Sigmoid colon (tissue), 6 donors: ENCODE measurements at regions not wholly inside any gene's neighbourhood (a gene's known extent, or its start where the extent isn't known, plus 50 kb on each side); places are given as distances from the start of the nearest gene placed in this dataset.
"Not testable (repeated sequence)": the region's sequence is repeated elsewhere in the genome, so short reads cannot be mapped to it uniquely, and the experiment has no call there.

Experiments
- DNase-seq: peaks from one replicate; pipeline ENCODE4 v3.0.0-alpha.2; 2019
- H3K27ac ChIP-seq, 4 donors: fragments of 200-600 bp; sonication (generic); one replicate each; pipeline ENCODE4 v1.5.1; 2016 to 2019; ENCODE audit warnings: mild to moderate bottlenecking in 1 of 4
- H3K27me3 ChIP-seq, 3 donors: fragments of 200-600 bp; sonication (generic); one replicate each; pipeline ENCODE4 v1.5.1; 2019; ENCODE audit warnings: mild to moderate bottlenecking in 1 of 3
- H3K36me3 ChIP-seq, 4 donors: fragments of 200-600 bp; sonication (generic); one replicate each; pipeline ENCODE4 v1.5.1; 2016 to 2019
- H3K4me1 ChIP-seq, 4 donors: fragments of 200-600 bp; sonication (generic); one replicate each; pipeline ENCODE4 v1.5.1; 2017 to 2019
- H3K4me3 ChIP-seq, 4 donors: fragments of 200-600 bp; sonication (generic); one replicate each; pipeline ENCODE4 v1.5.1; 2017 to 2019; ENCODE audit warnings: mild to moderate bottlenecking in 2 of 4, moderate library complexity in 1 of 4
- H3K9me3 ChIP-seq, 4 donors: fragments of 200-600 bp in 3 of 4; sonication (generic) in 3 of 4; one replicate each; pipeline versions ENCODE4 v1.5.1 to v1.6.1; 2013 to 2019
- EP300 ChIP-seq, 4 donors: sonication (generic); formaldehyde crosslinking; IDR thresholded peaks; one replicate each; pipeline ENCODE4 v1.6.1; 2017; ENCODE audit warnings: antibody characterized with exemption in 4 of 4
- POLR2A ChIP-seq, 2 donors: fragments of 450-650 bp; IDR thresholded peaks; one replicate each; pipeline ENCODE4 v1.6.1; 2016; ENCODE audit warnings: antibody characterized with exemption in 2 of 2, mild to moderate bottlenecking in 2 of 2, moderate library complexity in 2 of 2
- POLR2AphosphoS5 ChIP-seq, 4 donors: sonication (generic); formaldehyde crosslinking; IDR thresholded peaks; one replicate each; pipeline ENCODE4 v1.6.1; 2017; ENCODE audit warnings: antibody characterized with exemption in 4 of 4
- WGBS, 2 donors: extraction: QIAGEN DNeasy Blood & Tissue Kit; methylation state at CpG; one replicate each; pipeline ENCODE4 v1.1.7; 2013; 5-methylcytosine and 5-hydroxymethylcytosine counted together
- intact Hi-C: fragments of 100-400 bp; cut with DNase I; formaldehyde crosslinking; loops from one replicate; pipeline ENCODE4 v1.15.1; 2023
- TF ChIP-seq, protein P1 (sequence below), 4 experiments: fragments of 450-650 bp in 3 of 4; fragments of 200-600 bp in 1 of 4; IDR thresholded peaks; one replicate each; pipeline ENCODE4 v1.5.1; 2016 to 2019; ENCODE audit warnings: antibody characterized with exemption in 4 of 4, mild to moderate bottlenecking in 3 of 4, moderate library complexity in 2 of 4
- donor health status: healthy with polysubstance abuse.
- donor health status: healthy.

DNA sequence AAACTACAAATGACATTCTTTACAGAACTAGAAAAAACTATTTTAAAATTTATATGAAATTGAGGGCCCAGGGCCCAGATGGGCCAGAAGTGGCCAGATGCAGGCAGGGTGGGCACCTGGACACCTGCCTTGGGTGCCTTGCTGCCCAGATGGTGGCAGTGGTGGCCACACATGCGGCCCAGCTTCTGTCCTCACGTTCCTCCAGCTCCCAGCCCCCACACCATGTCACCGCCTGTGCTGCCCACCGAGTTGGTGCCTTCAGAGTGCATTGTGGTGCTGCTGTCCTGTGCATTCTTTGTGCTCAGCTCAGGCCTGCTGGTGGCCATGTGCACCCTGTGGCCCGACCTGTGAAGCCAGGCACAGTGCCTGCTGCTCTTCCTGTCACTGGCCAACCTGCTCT lies 216.8 kb upstream of the CXADR start:
- H3K9me3 ChIP-seq: peaks cover 0 to 17% (median 1%) of the 10 kb centered on the region in 4 donors
- no peak overlapping the region for H3K4me3 ChIP-seq
- H3K4me1 ChIP-seq: no peaks in the 10 kb centered on the region
- no peaks in the 10 kb centered on the region for H3K27me3 ChIP-seq
- intact Hi-C loops: no loop called here
- WGBS, 2 donors: 63 to 70% methylated on average over 5 of the region's 5 CpGs
- no peak overlapping the region for H3K27ac ChIP-seq
- DNase-seq: no peak
- TF ChIP-seq POLR2A (IDR thresholded peaks at IDR 0.05) (no peak), POLR2AphosphoS5 (IDR thresholded peaks at IDR 0.05) (no peak)
- TF ChIP-seq, protein P1, sequence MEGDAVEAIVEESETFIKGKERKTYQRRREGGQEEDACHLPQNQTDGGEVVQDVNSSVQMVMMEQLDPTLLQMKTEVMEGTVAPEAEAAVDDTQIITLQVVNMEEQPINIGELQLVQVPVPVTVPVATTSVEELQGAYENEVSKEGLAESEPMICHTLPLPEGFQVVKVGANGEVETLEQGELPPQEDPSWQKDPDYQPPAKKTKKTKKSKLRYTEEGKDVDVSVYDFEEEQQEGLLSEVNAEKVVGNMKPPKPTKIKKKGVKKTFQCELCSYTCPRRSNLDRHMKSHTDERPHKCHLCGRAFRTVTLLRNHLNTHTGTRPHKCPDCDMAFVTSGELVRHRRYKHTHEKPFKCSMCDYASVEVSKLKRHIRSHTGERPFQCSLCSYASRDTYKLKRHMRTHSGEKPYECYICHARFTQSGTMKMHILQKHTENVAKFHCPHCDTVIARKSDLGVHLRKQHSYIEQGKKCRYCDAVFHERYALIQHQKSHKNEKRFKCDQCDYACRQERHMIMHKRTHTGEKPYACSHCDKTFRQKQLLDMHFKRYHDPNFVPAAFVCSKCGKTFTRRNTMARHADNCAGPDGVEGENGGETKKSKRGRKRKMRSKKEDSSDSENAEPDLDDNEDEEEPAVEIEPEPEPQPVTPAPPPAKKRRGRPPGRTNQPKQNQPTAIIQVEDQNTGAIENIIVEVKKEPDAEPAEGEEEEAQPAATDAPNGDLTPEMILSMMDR (IDR thresholded peaks at IDR 0.05): no peak
- no peaks in the 10 kb centered on the region for H3K36me3 ChIP-seq

DNA sequence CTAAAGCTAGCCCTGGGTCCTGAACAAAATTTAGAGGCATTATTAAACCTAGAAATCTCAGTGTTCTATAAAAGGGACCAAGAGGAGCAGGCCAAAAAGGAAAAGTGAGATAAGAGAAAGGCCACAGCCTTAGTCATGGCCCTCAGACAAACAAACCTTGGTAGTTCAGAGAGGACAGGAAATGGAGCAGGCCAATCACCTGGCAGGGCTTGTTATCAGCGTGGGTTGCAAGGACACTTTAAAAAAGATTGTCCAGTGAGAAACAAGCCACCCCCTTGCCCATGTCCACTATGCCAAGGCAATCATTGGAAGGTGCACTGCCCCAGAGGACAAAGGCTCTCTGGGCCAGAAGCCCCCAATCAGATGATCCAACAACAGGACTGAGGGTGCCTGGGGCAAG lies 213.3 kb upstream of the CXADR start:
- H3K4me1 ChIP-seq, DNase-seq, H3K27ac ChIP-seq, H3K27me3 ChIP-seq, H3K4me3 ChIP-seq, H3K36me3 ChIP-seq, intact Hi-C loops: not testable (repeated sequence)
- WGBS, 2 donors: 65 to 78% methylated on average over 1 of the region's 1 CpG
- peaks cover 0 to 17% (median under 1%) of the 10 kb centered on the region in 4 donors for H3K9me3 ChIP-seq

DNA sequence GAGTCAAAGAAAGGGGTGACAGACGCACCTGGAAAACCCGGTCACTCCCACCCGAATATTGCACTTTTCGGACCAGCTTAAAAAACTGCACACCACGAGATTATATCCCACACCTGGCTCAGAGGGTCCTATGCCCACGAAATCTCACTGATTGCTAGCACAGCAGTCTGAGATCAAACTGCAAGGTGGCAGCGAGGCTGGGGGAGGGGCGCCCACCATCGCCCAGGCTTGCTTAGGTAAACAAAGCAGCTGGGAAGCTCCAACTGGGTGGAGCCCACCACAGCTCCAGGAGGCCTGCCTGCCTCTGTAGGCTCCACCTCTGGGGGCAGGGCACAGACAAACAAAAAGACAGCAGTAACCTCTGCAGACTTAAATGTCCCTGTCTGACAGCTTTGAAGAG lies 185.1 kb upstream of the CXADR start:
- DNase-seq, H3K27me3 ChIP-seq, H3K4me3 ChIP-seq, H3K27ac ChIP-seq, intact Hi-C loops, H3K4me1 ChIP-seq, H3K9me3 ChIP-seq, H3K36me3 ChIP-seq: not testable (repeated sequence)
- 70 to 87% methylated on average over 9 of the region's 9 CpGs for WGBS, 2 donors

DNA sequence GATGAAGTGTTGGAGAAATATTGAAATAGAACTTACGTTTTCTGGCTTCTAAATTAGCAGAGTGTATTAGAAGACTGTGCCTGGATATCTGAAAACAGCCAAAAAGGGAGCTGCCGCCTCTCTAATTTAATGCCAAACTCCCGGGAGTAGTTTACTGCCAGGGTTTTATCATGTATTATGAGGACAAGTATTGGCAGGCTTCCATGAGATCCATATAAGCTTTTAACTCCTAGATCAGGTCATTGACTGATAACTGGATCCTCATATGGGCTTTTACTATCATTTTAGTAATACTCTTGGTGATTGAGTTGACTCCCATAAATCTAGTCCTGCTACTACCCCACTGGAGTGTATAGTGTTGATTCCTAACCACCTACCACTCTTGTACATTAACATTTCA lies 178.4 kb upstream of the CXADR start:
- no peak for DNase-seq
- intact Hi-C loops: no loop called here
- TF ChIP-seq EP300 (IDR thresholded peaks at IDR 0.05) (no peak), POLR2AphosphoS5 (IDR thresholded peaks at IDR 0.05) (no peak), POLR2A (IDR thresholded peaks at IDR 0.05) (no peak)
- TF ChIP-seq, protein P1 (IDR thresholded peaks at IDR 0.05): no peak
- 13 to 52% methylated on average over 3 of the region's 3 CpGs for WGBS, 2 donors
- Histone ChIP-seq H3K36me3 (no peaks in the 10 kb centered on the region), H3K4me3 (no peak overlapping the region), H3K4me1 (no peaks in the 10 kb centered on the region), H3K27me3 (no peaks in the 10 kb centered on the region), H3K27ac (no peak overlapping the region), H3K9me3 (no peaks in the 10 kb centered on the region)

DNA sequence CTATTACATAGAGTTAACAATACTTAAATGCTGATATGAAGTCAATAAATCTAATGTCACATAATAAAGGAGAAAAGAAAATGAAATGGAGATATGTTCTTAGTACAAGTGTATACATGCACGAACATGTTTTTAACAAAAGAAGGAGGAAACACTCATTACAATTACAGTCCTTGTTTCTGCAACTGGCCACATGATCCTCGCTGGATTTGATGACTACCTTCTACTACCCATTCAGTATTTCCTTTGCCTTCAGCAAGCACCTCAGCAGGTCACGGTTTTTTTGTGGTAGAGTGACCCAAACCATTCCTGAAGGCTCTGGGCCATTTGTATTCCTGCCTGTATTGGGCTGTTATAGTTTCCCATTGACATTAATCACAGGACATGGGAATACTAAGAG lies 172.8 kb upstream of the CXADR start:
- TF ChIP-seq, protein P1 (IDR thresholded peaks at IDR 0.05): no peak
- TF ChIP-seq POLR2AphosphoS5 (IDR thresholded peaks at IDR 0.05) (no peak), POLR2A (IDR thresholded peaks at IDR 0.05) (no peak), EP300 (IDR thresholded peaks at IDR 0.05) (no peak)
- no peak for DNase-seq
- Histone ChIP-seq H3K27me3 (no peaks in the 10 kb centered on the region), H3K36me3 (no peaks in the 10 kb centered on the region), H3K9me3 (no peaks in the 10 kb centered on the region), H3K27ac (no peak overlapping the region), H3K4me1 (no peaks in the 10 kb centered on the region), H3K4me3 (no peak overlapping the region)
- intact Hi-C loops: no loop called here
- WGBS, 2 donors: 64 to 79% methylated on average over 3 of the region's 3 CpGs

DNA sequence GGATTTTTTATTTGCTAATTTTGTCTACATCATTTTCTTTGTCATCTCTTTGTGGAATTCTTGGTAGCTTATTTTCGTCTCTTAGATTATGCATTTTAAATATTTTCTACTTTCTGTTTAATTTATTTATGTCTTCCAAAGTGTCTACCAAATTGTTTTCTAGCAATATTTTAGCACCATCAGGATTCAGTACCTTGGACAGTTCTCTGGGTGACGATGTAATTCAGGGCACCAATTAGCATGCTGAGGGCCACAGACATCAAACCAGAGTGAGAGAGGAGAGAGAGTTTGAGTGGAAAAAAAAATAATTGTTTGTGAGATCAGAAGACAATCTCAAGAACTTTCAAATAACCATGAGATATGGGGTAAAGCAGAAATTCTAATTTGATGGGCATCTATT lies 169.8 kb upstream of the CXADR start:
- TF ChIP-seq POLR2AphosphoS5 (IDR thresholded peaks at IDR 0.05) (no peak), POLR2A (IDR thresholded peaks at IDR 0.05) (no peak), EP300 (IDR thresholded peaks at IDR 0.05) (no peak)
- TF ChIP-seq, protein P1 (IDR thresholded peaks at IDR 0.05): no peak
- no peaks in the 10 kb centered on the region for H3K9me3 ChIP-seq
- intact Hi-C loops: no loop called here
- H3K27ac ChIP-seq: no peak overlapping the region
- no peaks in the 10 kb centered on the region for H3K36me3 ChIP-seq
- no peaks in the 10 kb centered on the region for H3K4me1 ChIP-seq
- DNase-seq: no peak
- no peak overlapping the region for H3K4me3 ChIP-seq
- WGBS, 2 donors: 32 to 33% methylated on average over 2 of the region's 2 CpGs
- no peaks in the 10 kb centered on the region for H3K27me3 ChIP-seq
